Loucy (cell line): ENCODE measurements at regions not wholly inside any gene's neighbourhood (a gene's known extent, or its start where the extent isn't known, plus 50 kb on each side); places are given as distances from the start of the nearest gene placed in this dataset.

Experiments
- H2AFZ ChIP-seq: fragments of 200-600 bp; sonication (generic); 2 replicates; pipeline ENCODE4 v1.6.0; 2016; ENCODE audit warnings: antibody characterized with exemption, mild to moderate bottlenecking, low read length, moderate library complexity
- H3F3A ChIP-seq: fragments of 200-600 bp; 2 replicates; pipeline ENCODE4 v1.6.0; 2016; ENCODE audit warnings: antibody characterized with exemption, low read depth, mild to moderate bottlenecking
- H3K27me3 ChIP-seq: fragments of 200-600 bp; sonication (generic); 2 replicates; pipeline ENCODE4 v1.6.1; 2014; ENCODE audit warnings: low read length, mild to moderate bottlenecking; ENCODE audit not compliant: insufficient read depth, poor library complexity, severe bottlenecking
- H3K36me3 ChIP-seq: fragments of 200-600 bp; sonication (generic); 2 replicates; pipeline ENCODE4 v1.6.1; 2016; ENCODE audit warnings: low read length; ENCODE audit not compliant: insufficient read depth
- H3K4me1 ChIP-seq: fragments of 200-600 bp; sonication (generic); 2 replicates; pipeline ENCODE4 v1.5.1; 2014; ENCODE audit warnings: low read length, mild to moderate bottlenecking; ENCODE audit not compliant: insufficient read depth, poor library complexity, severe bottlenecking
- H3K4me2 ChIP-seq: fragments of 200-600 bp; sonication (generic); 2 replicates; pipeline ENCODE4 v1.6.0; 2014; ENCODE audit warnings: antibody characterized with exemption, low read length, low read depth, mild to moderate bottlenecking; ENCODE audit not compliant: poor library complexity, severe bottlenecking
- H3K4me3 ChIP-seq: fragments of 200-600 bp; sonication (generic); 2 replicates; pipeline ENCODE4 v1.5.1; 2014; ENCODE audit warnings: low read length, mild to moderate bottlenecking, mixed read lengths; ENCODE audit not compliant: poor library complexity, severe bottlenecking
- H3K79me2 ChIP-seq: fragments of 200-600 bp; sonication (generic); 2 replicates; pipeline ENCODE4 v1.6.1; 2014; ENCODE audit warnings: low read length; ENCODE audit not compliant: insufficient read depth
- H3K9ac ChIP-seq: fragments of 200-600 bp; sonication (generic); 2 replicates; pipeline ENCODE4 v1.6.0; 2014; ENCODE audit warnings: mild to moderate bottlenecking, low read depth, low read length, moderate library complexity; ENCODE audit not compliant: poor library complexity, severe bottlenecking
- H3K9me2 ChIP-seq: fragments of 200-600 bp; sonication (generic); replicated peaks from 2 replicates; pipeline ENCODE4 v1.6.1; 2016; ENCODE audit warnings: low read depth, low read length, mixed read lengths
- H3K9me3 ChIP-seq: fragments of 200-600 bp; sonication (generic); 2 replicates; pipeline ENCODE4 v1.6.1; 2014; ENCODE audit warnings: mild to moderate bottlenecking, antibody characterized with exemption, low read length, low read depth; ENCODE audit not compliant: insufficient read depth
- H4K20me1 ChIP-seq: fragments of 200-600 bp; sonication (generic); 2 replicates; pipeline ENCODE4 v1.6.0; 2014; ENCODE audit warnings: antibody characterized with exemption, low read length, mild to moderate bottlenecking; ENCODE audit not compliant: insufficient read depth, poor library complexity, severe bottlenecking
- CTCF ChIP-seq: fragments of 200-600 bp; sonication (generic); conservative IDR thresholded peaks from 2 replicates; pipeline ENCODE4 v1.5.1; 2014; ENCODE audit warnings: mild to moderate bottlenecking, antibody characterized with exemption, low read length
- EZH2phosphoT487 ChIP-seq: fragments of 200-600 bp; IDR thresholded peaks from 2 replicates; pipeline ENCODE4 v1.6.1; 2018; ENCODE audit warnings: antibody characterized with exemption, mild to moderate bottlenecking, moderate library complexity, borderline replicate concordance

- Histone ChIP-seq H3K36me3 (no peaks in the 10 kb centered on the region), H3K4me2 (no peak overlapping the region), H3K4me3 (no peak overlapping the region), H3K79me2 (no peaks in the 10 kb centered on the region), H3K4me1 (no peaks in the 10 kb centered on the region), H3F3A (no peaks in the 10 kb centered on the region), H3K9me2 (no peaks in the 10 kb centered on the region), H3K9ac (no peak overlapping the region), H4K20me1 (no peaks in the 10 kb centered on the region), H2AFZ (no peak overlapping the region), H3K27me3 (no peaks in the 10 kb centered on the region), H3K9me3 (no peaks in the 10 kb centered on the region)
- TF ChIP-seq EZH2phosphoT487 (no peak), CTCF (no peak)
Measured at GRCh38 chr3:10695595-10696285, 120.3 kb upstream of the SLC6A11 start.

GRCh38 chr3:10697918-10698317 is 118.1 kb upstream of the SLC6A11 start:
- Histone ChIP-seq H3K9me2 (no peaks in the 10 kb centered on the region), H3K9ac (no peak overlapping the region), H3F3A (no peaks in the 10 kb centered on the region), H2AFZ (no peak overlapping the region), H4K20me1 (no peaks in the 10 kb centered on the region), H3K79me2 (no peaks in the 10 kb centered on the region), H3K36me3 (no peaks in the 10 kb centered on the region), H3K9me3 (no peaks in the 10 kb centered on the region), H3K27me3 (no peaks in the 10 kb centered on the region), H3K4me2 (no peak overlapping the region), H3K4me1 (no peaks in the 10 kb centered on the region), H3K4me3 (no peak overlapping the region)
- TF ChIP-seq CTCF (no peak), EZH2phosphoT487 (no peak)

- Histone ChIP-seq H3K27me3 (no peaks in the 10 kb centered on the region), H3K36me3 (no peaks in the 10 kb centered on the region), H3K9me2 (no peaks in the 10 kb centered on the region), H3K4me3 (no peak overlapping the region), H4K20me1 (no peaks in the 10 kb centered on the region), H3K9me3 (no peaks in the 10 kb centered on the region), H3K79me2 (no peaks in the 10 kb centered on the region), H3F3A (no peaks in the 10 kb centered on the region), H3K4me2 (no peak overlapping the region), H3K4me1 (no peaks in the 10 kb centered on the region), H2AFZ (no peak overlapping the region), H3K9ac (no peak overlapping the region)
- TF ChIP-seq EZH2phosphoT487 (no peak), CTCF (no peak)
Measured at GRCh38 chr3:10700821-10701220, 115.2 kb upstream of the SLC6A11 start.
